HepG2 (cell line): ENCODE measurements at regions not wholly inside any gene's neighbourhood (a gene's known extent, or its start where the extent isn't known, plus 50 kb on each side); places are given as distances from the start of the nearest gene placed in this dataset.

Experiments used
- ATAC-seq: fragments of 200-7000 bp; cut with Tn5 transposase; 3 replicates; pipeline ENCODE4 v1.9.1; 2020; ENCODE audit warnings: mild to moderate bottlenecking, moderate library complexity
- BruUV-seq: library from RNA; stranded (reverse); fragments of 400-500 nt; replicated peaks from 2 replicates; lab custom pipeline; 2021; lab: Mats Ljungman, UMichigan
- CTCF ChIA-PET: fragments of 300-600 bp; formaldehyde crosslinking; extraction: SDS; loops from one replicate; lab custom pipeline; 2021; ENCODE audit warnings: low total read pairs, inconsistent platforms, low intra/inter-chr PET ratio; lab: Yijun Ruan, JAX
- POLR2A ChIA-PET: fragments of 350-600 bp; sonication (Branson Sonifier 250); formaldehyde crosslinking; loops from one replicate; lab custom pipeline; 2020; ENCODE audit warnings: antibody characterized with exemption, inconsistent platforms; lab: Yijun Ruan, JAX
- DNase-seq: peaks from one replicate; pipeline ENCODE4 v3.0.0-alpha.2; 2015; ENCODE audit warnings: low spot score
- FAIRE-seq: peaks from 3 replicates; lab custom pipeline; 2011; peaks lifted over from hg19 to GRCh38; lab: Jason Lieb, UNC
- H2AFZ ChIP-seq: one replicate; pipeline ENCODE4 v1.6.1; 2011; ENCODE audit warnings: low read length, inconsistent platforms
- H3K27ac ChIP-seq: fragments of 300-600 bp; 3 replicates; pipeline ENCODE4 v1.8.0; 2011; ENCODE audit warnings: mixed run types, mild to moderate bottlenecking, mixed read lengths, low read length, inconsistent platforms; ENCODE audit not compliant: insufficient read depth; ENCODE audit errors: extremely low read length
- H3K27me3 ChIP-seq, 2 experiments: fragments of 200-600 bp in 1 of 2; 2 replicates in 1 of 2; 3 replicates in 1 of 2; pipeline versions ENCODE4 v1.6.0 to v1.8.0; 2011; ENCODE audit warnings: low read length in 2 of 2, mild to moderate bottlenecking in 2 of 2, moderate library complexity in 2 of 2, inconsistent platforms in 1 of 2; ENCODE audit not compliant: insufficient read depth in 2 of 2, control insufficient read depth in 1 of 2
- H3K36me3 ChIP-seq, 2 experiments: fragments of 200-600 bp in 1 of 2; replicated peaks in 1 of 2; 2 replicates in 1 of 2; 3 replicates in 1 of 2; pipeline versions ENCODE4 v1.5.1 to v1.8.0; 2011; ENCODE audit warnings: low read length in 2 of 2, inconsistent platforms in 1 of 2; ENCODE audit not compliant: insufficient read depth in 2 of 2, control insufficient read depth in 1 of 2
- H3K4me1 ChIP-seq: 2 replicates; pipeline ENCODE4 v1.5.1; 2012; ENCODE audit warnings: low read length, inconsistent platforms; ENCODE audit not compliant: insufficient read depth
- H3K4me2 ChIP-seq: 2 replicates; pipeline ENCODE4 v1.6.0; 2011; ENCODE audit warnings: low read depth, low read length, inconsistent platforms
- H3K4me3 ChIP-seq, 3 experiments: fragments of 200-600 bp in 1 of 3; sonication (generic), shearing (Covaris generic) in 1 of 3; replicated peaks in 1 of 3; 2 replicates each; pipeline ENCODE4 v1.5.1; 2011 to 2016; ENCODE audit warnings: low read length in 3 of 3, inconsistent platforms in 2 of 3, low read depth in 2 of 3, mild to moderate bottlenecking in 2 of 3, control low read depth in 1 of 3, mixed read lengths in 1 of 3; ENCODE audit not compliant: insufficient read depth in 1 of 3
- H3K79me2 ChIP-seq: one replicate; pipeline ENCODE4 v1.6.1; 2011; ENCODE audit warnings: low read length, inconsistent platforms; ENCODE audit not compliant: insufficient read depth
- H3K9ac ChIP-seq: 2 replicates; pipeline ENCODE4 v1.6.0; 2011; ENCODE audit warnings: mild to moderate bottlenecking, low read depth, low read length, inconsistent platforms; ENCODE audit not compliant: insufficient read depth
- H3K9me3 ChIP-seq: 2 replicates; pipeline ENCODE4 v1.5.1; 2012; ENCODE audit warnings: mild to moderate bottlenecking, low read length
- H4K20me1 ChIP-seq: 2 replicates; pipeline ENCODE4 v1.6.0; 2011; ENCODE audit warnings: inconsistent platforms, mild to moderate bottlenecking, low read length, moderate library complexity; ENCODE audit not compliant: insufficient read depth
- CTCF ChIP-seq: sonication (generic); formaldehyde crosslinking; IDR thresholded peaks from 2 replicates; pipeline ENCODE4 v1.5.0; 2020; ENCODE audit warnings: mild to moderate bottlenecking, missing genetic modification reagents, moderate library complexity
- MATR3 ChIP-seq: sonication (generic); formaldehyde crosslinking; IDR thresholded peaks from 2 replicates; pipeline ENCODE4 v1.4.0; 2020; ENCODE audit warnings: missing genetic modification reagents
- MXD4 ChIP-seq: IDR thresholded peaks from 2 replicates; pipeline ENCODE4 v1.6.1; 2016; ENCODE audit warnings: mild to moderate bottlenecking, missing biosample characterization, missing genetic modification reagents
- NFIC ChIP-seq: IDR thresholded peaks from 2 replicates; pipeline ENCODE4 v1.6.1; 2012; ENCODE audit warnings: mild to moderate bottlenecking, low read length, inconsistent platforms
- ZNF296 ChIP-seq: sonication (generic); formaldehyde crosslinking; conservative IDR thresholded peaks from 2 replicates; pipeline ENCODE4 v1.5.0; 2020; ENCODE audit warnings: mild to moderate bottlenecking, missing genetic modification reagents
- ZNF549 ChIP-seq: sonication (generic); formaldehyde crosslinking; IDR thresholded peaks from 2 replicates; pipeline ENCODE4 v1.5.0; 2020; ENCODE audit warnings: missing genetic modification reagents
- WGBS: methylation state at CpG from one replicate; pipeline ENCODE4 v1.1.6; 2017; ENCODE audit warnings: low lambda C conversion rate; 5-methylcytosine and 5-hydroxymethylcytosine counted together
- in situ Hi-C: cut with HindIII; loops from 2 replicates; pipeline ENCODE4 v1.10.0; 2017; ENCODE audit warnings: low pct_unique_long_range_greater_than_20kb; ENCODE audit not compliant: extremely low pct_ligation_motif_present
- intact Hi-C: fragments of 100-400 bp; cut with micrococcal nuclease; formaldehyde crosslinking; loops from one replicate; pipeline ENCODE4 v1.10.0; 2022; ENCODE audit not compliant: unreplicated experiment

- 0% methylated on average over 2 of the region's 2 CpGs for WGBS
- H3K9me3 ChIP-seq = no peaks in the 10 kb centered on the region
- ChIA-PET POLR2A (no interaction called here), CTCF (no interaction called here)
- no peaks in the 10 kb centered on the region for H3K4me1 ChIP-seq
- H3K79me2 ChIP-seq = no peaks in the 10 kb centered on the region
- DNase-seq (no peak), ATAC-seq (no peak), FAIRE-seq (no peak)
- no peak overlapping the region for H3K4me2 ChIP-seq
- in situ Hi-C loops (no loop called here), intact Hi-C loops (no loop called here)
- H3K9ac ChIP-seq = no peak overlapping the region
- no peak overlapping the region for H2AFZ ChIP-seq
- no peak overlapping the region for H3K27ac ChIP-seq
- no peak overlapping the region for H3K4me3 ChIP-seq
- no peaks in the 10 kb centered on the region for H3K27me3 ChIP-seq
- no peak for TF ChIP-seq ZNF549 (CRISPR knock-in tag)
- TF ChIP-seq MXD4 (CRISPR knock-in tag) = no peak
- no peak for TF ChIP-seq ZNF296
- TF ChIP-seq NFIC = no peak
- no peaks in the 10 kb centered on the region for H4K20me1 ChIP-seq
- H3K36me3 ChIP-seq = no peaks in the 10 kb centered on the region
- no TSS peak for BruUV-seq
Observed at GRCh38 chr6:100258752-100259151, 206.0 kb downstream of the SIM1 start.

GRCh38 chr6:100257793-100258395 lies 206.8 kb downstream of the SIM1 start:
- H2AFZ ChIP-seq = no peak overlapping the region

More at GRCh38 chr6:100257793-100258395, 206.8 kb downstream of the SIM1 start:
- CTCF ChIA-PET = no interaction called here
- Histone ChIP-seq H3K4me2 (no peak overlapping the region), H3K27me3 (no peaks in the 10 kb centered on the region), H3K9ac (no peak overlapping the region), H3K4me3 (no peak overlapping the region), H4K20me1 (no peaks in the 10 kb centered on the region), H3K27ac (no peak overlapping the region), H3K36me3 (no peaks in the 10 kb centered on the region), H3K9me3 (no peaks in the 10 kb centered on the region), H3K79me2 (no peaks in the 10 kb centered on the region), H3K4me1 (no peaks in the 10 kb centered on the region)
- BruUV-seq = no TSS peak
- no peak for TF ChIP-seq MATR3
- peak; percentile 20; the same call in 1 of the 2 replicates for TF ChIP-seq CTCF (CRISPR knock-in tag)
- intact Hi-C loops (no loop called here), in situ Hi-C loops (no loop called here)
- POLR2A ChIA-PET = no interaction called here
- FAIRE-seq (peak; percentile 53), DNase-seq (peak; percentile 9), ATAC-seq (peak; percentile 62)
- WGBS = 6% methylated on average over 4 of the region's 4 CpGs
